ENCODE measurements at regions not wholly inside any gene's neighbourhood (a gene's known extent, or its start where the extent isn't known, plus 50 kb on each side); places are given as distances from the start of the nearest gene placed in this dataset.

DNA sequence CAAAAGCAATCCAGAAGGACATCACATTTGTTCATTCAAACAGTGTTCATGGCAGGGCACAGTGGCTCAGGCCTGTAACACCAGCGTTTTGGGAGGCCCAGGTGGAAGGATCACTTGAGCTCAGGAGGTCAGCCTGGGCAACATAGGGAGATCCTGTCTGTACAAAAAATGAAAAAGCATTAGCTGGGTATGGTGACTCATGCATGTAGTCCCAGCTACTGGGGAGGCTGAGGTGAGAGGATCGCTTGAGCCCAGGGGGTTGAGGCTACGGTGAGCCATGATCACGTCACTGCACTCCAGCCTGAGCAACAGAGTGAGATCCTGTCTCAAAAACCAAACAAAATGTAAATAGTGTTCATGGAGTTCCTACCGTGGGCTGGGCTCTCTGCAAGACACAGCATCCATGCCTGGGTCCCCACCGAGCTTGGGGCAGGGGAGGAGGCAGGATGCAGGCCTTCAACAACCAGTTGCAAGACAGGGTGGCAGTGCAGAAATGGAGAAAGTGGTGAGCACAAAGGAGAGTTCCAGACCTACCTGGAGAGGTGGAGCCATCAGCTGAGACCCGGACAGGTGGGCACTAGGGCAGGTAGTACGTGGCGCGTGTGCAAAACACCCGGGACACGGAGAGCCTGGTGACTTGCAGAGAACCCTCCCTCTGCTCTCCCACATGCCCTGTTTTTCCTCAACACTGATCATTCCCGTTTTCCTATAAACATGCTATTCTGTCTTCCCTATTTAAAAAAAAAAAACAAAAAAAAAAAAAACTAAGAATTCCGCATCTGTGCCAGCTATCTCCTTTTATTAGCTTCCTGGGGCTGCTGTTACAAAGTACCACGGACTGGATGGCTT lies 138.9 kb downstream of the TOMM20 start:
- no peak for DNase-seq (ENCODE audit: low spot score)

DNA sequence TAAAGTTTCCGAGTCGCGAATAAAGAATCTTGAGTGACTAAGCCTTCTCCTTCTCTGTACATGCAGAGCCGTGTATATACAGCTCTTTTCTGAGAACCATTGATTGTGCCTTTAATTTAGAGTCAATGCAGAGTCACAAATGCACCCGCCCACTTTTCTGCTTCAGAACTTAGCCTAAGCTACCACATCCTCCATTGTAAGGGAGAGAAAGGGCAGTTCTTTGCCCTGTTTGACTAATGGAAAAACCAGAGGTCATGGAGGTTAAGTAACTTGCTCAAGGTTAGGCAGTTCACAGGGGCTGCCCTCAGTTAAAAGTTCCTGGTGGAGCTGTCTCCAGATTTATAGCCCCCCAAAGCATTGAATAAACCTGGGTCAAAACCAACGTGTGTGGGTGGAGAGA lies 139.6 kb downstream of the TOMM20 start:
- DNase-seq (ENCODE audit: low spot score) = no peak

DNA sequence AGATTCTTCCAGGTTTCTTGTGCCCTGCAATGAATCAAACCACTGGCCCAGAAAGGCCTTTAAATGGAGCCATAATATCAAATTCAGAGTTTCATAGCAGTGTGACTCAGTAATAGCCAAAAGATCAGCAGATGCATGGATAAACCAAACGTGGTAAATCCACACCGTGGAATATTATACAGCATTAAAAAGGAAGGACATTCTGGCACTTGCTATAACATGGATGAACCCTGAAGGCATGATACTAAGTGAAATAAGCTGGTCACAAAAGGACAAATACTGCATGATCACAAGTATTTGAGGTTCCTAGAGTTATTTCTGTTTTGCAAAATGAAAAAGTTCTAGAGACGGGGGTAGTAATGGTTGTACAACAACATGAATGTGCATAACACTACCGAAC lies 140.1 kb downstream of the TOMM20 start:
- no peak for DNase-seq (ENCODE audit: low spot score)

DNA sequence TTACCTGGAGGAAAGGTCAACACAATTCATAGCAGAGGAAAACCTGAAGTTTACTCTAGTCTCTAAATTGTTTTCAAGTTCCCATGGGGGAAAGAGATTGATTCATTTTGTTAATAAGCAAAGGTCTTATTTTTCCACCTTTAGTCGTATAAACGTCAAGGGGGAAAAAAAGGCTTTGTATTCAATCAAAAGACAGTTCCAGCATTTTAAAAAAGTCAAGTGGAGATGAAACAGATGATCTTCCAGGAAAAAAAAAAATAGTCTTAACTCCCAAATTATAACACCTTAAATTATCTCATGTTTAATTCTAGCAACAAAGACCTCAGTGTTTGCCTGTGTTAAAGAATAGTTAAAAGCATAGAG lies 140.5 kb downstream of the TOMM20 start:
- no peak for DNase-seq (ENCODE audit: low spot score)

DNA sequence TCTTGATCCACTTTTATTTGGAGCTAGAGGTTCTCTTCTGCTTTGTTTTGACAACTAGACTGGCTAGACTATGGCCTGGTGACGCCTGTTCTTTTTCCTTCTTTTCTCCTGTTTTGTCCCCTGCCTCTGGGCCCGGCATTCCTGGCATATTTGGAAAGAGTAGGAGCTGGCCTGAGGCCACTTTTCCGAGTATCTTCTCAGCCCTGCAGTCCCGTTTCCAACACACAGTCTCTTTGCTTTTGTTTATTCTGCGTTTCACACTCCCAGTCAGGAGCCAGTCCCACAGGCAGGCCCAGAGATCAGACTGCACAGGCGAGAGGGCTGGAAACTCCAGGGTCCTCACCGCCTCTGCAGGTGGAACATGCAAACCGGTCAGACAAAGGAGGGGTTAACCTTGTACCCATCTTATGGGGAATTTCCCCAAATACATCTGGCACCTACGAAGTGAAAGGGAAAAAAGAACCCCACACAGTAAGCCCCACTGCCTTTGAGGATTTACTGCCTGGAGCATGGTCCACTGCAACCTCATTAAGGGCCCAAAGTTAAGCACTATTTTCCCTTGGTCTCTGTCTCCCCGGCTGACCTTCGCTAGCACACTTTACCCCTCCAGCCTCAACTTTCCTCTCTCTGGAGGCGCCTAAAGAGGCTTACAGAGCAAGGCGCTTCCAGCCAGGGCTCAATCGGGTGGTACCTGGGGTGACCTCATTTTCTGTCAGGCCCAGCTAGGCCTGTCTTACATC lies 141.1 kb downstream of the TOMM20 start:
- peak; percentile 32 for DNase-seq (ENCODE audit: low spot score)

DNA sequence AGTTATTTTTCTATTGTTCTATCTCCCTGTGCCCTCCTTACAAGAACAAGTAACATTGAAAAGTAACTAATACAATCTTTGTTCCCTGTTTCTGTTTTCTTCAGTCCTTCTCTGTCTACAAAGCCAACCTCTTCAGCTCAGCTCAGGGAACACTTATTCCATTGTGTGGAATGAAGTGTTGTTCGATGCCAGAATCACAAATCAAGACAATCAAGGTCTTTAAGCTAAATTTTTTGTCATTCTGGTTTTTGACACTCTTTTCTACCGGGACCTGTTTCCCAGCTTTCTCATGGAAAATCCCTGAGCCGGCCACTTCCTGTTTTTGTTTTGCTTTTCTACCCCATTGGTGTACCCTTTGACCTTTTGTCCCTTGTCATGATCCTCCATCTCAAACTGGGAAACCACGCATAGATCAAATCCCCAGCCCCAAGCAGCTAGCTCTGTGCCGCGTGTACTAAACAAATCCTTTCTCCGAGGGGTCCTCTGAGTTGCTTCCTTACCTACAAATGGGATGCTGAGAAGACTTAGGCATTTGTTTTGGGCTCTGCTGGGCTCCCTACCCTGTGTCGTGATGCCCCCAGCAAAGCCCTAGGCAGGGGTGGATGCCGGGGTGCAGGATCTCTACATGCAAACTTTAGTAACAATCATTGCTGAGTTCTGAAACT lies 141.8 kb downstream of the TOMM20 start:
- no peak for DNase-seq (ENCODE audit: low spot score)

DNA sequence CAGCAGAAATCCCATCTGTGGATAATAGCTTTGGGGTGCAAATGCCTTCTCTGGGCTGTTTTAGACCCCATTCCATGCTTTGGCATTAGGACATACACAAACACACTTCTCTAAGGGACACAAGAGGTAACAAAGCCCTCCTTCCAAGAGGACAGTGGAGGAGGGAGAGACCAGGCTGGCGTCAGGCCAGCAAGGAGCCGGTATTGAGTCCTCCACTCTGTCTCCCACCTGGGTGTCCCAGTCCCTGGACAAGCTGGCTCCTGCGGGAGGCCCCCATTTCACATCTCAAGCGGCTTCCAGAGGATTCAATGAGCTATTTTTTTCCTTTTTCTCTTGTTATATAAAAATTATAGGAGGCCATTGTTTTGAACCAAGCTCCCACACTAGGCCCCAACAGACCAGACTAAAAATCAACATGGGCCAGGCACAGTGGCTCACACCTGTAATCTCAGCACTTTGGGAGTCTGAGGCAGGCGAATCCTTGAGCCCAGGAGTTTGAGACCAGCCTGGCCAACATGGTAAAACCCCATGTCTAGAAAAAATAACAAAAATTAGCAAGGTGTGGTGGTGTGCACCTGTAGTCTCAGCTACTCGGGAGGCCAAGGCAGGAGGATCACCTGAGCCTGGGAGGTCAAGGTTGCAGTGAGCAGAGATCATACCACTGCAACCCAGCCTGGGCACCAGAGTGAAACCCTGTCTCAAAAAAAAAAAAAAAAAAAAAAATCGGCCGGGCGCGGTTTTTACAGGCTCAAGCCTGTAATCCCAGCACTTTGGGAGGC lies 142.9 kb downstream of the TOMM20 start:
- no peak for DNase-seq (ENCODE audit: low spot score)

DNA sequence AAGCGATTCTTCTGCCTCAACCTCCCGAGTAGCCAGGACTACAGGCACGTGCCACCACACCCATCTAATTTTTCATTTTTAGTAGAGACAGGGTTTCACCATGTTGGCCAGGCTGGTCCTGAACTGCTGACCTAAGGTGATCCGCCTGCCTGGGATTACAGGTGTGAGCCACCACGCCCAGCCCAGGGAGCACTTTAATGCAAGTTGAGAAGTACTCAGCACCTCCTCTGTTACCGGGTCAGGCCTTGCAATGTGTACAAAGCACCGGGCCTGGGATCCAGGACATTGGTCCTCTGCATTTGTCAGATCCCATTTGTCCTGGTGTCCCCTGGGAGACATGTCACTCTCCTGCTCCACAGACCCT lies 143.6 kb downstream of the TOMM20 start:
- no peak for DNase-seq (ENCODE audit: low spot score)

DNA sequence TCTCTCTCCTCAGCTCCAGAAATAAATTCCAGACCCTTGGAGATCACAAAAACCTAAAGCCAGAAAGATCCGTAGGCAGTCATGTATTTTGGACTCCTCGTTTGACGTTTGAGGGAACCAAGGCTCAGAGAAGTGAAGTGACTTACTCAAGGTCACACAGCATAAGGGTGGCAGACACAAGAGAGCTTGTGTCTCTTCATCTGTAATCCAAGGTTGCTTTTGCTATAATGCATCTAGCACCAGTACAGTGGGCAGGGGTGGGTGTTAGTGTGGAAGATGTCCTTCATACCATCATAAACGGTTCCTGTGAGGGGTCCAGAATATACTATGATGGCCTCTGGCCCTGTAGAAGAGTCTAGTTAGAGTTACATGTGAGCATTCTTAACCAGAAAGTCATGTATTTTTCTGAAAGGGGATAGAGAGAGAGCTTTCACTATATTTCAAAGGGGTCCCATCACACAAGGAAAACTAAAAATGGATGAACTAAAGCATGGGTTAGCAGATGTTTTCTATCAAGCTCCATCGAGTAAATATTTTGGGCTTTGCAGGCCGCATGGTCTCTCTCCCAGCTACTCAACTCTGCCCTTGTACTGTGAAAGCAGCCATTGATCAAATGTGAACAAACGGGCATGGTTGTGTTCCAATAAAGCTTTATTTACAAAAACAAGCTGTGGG lies 144.9 kb downstream of the TOMM20 start:
- DNase-seq (ENCODE audit: low spot score) = no peak

DNA sequence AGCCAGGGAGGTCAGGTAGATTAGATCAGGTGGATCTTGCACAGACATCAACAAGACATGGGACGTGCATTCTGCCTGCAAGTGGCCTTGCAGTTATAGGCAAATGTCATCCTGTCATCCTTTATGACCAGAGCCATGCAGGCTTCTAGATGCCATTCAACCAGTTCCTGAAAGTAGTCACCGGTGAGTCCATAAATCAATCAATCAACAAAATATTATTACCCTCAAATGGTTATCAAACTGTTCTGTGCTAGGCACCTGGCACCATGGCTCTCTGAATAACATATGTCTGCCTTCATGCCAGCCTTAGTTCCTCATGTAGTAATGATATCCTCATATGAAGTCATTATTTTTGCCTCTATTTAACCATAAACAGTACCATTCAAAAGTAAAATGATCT lies 146.9 kb downstream of the TOMM20 start:
- no peak for DNase-seq (ENCODE audit: low spot score)

DNA sequence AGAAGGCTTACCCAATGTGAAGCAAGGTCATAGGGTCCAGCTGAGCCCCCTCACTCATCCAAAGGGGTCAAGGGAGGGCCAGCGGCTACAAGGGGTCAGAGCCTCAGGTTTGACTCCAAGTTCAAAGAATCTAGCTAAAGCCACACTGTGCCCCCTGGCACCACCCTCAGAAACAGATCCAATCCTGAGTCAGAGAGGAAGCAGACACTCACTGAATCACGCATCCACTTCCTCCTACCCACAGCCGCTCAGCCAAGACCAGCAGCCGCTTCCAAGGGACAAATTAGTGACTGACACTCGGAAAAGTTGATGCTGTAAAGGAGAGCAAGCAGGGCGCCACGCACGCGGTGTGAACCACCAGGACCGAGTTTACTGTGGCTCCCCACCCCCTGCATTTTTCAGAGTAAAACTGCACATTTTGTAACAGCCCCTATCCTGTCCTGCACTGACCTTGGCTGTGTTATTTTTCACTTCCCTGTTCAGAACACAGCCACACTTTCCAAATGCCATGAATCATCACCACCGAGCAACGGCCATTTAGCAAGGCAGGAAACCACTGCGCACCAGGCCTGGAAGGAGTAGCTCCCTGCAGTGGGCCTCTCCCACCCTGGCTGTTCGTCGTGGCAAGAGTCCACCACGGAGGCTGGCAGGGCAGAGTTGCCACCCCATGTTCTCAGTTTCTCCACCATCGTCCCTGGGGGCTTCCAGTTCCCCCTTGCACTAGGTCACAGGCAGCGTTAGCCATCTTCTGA lies 147.8 kb downstream of the TOMM20 start:
- peak; percentile 90 for DNase-seq (ENCODE audit: low spot score)

DNA sequence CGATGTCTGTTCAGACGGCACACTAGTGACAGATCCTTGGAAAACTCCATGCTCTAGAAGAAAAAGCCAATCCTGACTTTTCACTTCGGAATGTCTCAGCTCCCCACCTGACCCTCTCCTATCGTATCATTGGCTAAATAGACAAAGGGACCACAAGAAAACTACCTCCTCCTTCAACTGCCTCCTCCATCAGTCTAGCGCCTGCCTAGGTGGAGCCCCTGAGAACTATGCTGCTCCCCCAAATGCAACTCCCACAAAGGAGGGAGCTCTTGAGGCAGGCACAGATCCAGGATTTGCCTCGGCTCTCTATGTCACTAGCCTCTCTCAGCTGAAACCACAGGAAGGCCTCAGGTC lies 148.4 kb downstream of the TOMM20 start:
- DNase-seq (ENCODE audit: low spot score) = no peak

DNA sequence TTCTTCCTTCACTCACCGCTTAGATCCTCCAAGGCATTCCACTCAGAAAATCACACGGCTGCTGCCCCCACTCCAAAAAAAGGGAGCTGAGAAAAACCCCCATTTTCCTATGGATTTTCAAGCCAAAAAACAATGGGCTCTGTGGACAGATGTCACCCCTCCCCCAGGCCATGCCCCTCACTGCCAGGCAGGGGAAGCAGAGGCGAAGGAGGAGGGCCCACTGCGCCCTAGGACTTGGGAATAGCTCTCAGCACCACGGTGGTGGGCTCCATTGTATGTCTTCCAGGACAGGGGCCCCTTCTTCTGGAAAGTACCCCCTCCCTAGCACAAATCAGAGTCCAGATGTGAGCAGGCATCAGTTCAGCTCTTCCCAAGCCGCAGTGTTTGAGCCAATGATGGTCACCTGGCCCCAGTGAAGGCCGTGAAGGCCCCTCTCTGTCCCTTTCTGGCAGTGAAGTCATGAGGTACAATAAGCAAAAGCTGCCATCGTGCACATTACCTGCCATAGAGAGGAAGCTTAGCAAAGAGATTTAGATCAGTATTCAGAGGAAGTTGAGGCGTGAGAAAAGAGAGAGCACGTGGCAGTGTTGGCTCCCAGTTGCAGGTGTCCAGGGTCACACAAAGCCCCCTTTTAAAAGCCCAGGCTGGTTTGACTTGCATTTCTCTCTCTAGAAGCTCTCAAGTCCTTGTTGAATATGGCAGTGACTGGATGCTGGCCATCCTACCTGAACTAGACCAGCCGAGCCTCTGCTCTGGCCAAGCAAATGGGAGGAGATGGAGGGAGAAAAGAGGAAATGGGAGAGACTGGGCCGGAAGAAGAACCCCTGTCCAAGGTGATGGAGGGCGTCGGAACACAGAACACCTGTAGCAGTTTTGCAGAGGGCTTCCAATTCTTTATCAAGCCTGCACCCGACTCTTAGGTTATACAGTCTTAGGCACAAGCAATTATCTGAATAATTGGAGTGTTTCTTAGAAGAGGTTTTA lies 149.0 kb downstream of the TOMM20 start:
- DNase-seq (ENCODE audit: low spot score) = no peak

DNA sequence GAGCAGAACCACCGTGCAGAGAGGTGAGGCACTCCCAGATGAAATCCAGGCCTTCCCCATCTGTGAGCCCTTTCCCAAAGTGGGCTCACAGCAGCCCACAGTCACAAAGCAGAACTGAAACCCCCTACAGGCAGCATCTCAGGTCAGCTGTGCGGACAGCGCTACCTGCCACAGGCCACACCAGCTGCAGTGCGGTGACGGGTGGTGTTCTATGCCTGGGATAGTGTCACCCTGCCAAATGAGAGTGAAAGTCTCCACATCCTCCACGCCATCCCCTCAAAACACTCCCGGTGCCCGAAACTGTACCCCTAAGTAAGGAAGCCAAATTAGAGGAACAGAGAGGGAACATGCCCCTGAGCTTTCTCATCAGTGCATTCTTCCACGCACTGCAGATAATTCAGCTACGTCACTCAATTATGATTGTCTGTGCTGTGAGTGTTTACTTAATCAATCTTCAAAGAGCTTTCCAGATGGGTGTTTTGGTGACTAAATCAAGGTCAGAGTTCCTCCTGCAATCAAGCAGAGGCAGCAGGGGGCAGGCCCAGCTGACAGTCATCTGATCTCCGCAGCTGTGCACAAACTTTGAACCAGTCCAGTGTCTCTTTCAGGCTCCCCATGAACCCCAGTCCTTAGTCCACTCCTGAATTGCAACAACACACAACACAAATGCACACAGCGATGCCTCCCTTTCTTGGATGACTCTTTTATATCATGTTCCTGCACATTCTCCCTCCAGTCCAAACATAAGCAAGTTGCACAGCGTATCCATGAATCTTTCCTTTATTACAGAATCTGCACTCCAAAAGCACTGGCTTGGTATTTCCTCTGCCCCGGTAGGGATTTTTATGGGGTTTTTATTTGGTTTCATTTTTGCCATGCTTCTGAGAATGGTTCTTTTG lies 150.0 kb downstream of the TOMM20 start:
- peak; percentile 97 for DNase-seq (ENCODE audit: low spot score)

DNA sequence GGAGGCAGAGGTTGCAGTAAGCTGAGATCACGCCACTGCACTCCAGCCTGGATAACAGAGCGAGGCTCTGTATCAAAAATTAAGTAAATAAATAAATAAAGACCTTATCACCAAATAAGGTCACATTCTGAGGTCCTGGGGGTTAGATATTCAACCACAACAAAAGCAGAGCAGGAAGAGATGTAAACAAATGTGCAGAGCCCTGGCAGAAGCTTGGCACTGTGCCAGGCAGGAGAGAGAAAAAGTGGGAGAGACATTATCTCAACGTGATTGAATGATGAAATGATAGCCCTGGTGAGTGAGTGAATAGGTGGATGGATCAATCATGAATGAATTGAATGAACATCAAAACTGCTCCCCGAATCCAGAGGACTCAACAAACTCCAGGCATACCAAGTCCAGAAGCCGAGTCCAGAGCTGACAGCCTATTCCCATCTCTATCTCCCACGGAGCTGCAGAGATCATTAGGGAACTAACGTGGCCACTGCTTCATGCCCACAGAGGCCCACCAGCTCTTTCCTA lies 150.7 kb downstream of the TOMM20 start:
- peak; percentile 98 for DNase-seq (ENCODE audit: low spot score)

DNA sequence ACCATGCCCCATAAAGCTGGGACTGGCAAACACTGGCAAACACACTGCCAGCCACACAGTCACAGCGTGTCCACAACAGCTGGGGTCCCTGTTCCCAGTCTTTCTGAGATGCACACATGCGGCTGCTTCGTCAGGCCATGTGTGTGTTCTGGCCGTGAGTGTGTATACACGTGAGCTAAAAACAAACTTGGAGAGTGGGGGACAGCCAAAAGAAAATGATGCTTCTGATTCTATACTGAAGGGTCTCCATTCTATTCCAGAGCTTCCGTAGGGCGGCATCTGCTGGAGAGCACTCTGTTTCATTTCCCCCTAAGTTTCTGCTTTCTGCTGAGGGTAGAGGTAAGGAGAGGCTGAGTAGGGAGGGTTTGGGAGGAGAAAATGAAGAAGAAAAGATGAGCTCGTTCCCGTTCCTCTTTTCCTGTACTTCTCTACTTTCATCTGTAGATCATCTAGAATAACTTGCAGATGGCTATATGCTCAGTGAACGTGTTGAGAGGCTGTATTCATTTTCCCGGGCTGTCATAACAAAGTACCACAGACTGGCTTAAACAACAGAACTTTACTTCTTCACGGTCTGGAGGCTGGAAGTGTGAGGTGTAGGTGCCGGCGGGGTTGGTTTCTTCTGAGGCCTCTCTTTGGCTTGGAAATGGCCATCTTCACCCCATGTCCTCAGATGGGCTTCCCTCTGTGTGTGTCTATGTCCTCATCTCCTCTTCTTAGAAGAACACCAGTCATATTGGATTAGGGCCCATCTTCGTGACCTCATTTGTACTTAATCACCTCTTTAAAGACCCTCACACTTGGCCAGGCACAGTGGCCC lies 151.6 kb downstream of the TOMM20 start:
- DNase-seq (ENCODE audit: low spot score) = no peak

DNA sequence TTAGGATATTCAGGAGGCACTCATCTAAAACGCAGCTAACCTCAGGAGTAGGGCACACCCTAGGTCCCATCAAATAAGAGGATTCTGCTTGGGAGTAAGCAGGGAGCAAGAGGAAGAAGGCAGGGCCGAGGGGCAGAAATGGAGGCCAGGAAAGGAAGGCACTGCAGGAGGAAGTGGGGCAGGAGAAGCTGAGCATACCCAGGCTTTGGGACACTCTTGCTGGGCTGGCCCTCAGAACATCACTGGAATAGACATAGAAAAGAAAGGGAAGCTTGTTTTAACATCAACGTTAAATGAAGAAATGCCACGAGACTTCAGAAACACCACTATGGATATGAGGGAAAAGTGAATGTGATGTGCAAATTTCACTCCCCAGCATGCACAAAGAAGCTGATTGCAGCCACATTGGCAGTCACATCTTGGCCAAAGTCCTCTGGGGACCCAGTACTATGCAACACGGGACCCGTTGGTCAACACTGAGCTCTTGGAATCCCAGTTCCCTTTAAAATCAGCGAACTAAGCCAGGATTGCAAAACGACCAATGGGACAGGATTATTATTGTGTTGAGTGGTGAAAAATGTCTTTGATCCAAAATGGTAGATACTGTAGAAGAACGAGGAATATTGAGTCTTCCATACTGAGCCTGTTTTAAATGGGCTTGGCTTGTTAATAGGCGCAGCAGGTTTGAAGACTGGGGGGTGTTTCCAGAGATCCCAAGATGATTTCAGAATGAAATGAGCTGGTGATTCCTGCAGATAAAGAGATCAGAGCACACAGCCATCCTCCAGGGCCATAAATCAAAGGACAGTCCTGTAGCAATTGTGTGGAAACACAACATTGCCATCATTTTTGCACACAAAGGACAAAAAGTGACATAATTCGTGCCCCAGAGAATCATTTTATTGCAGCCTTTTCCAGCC lies 152.4 kb downstream of the TOMM20 start:
- DNase-seq (ENCODE audit: low spot score) = no peak

All from SW480 (cell line).